AG04450 (cell line): ENCODE measurements at regions not wholly inside any gene's neighbourhood (a gene's known extent, or its start where the extent isn't known, plus 50 kb on each side); places are given as distances from the start of the nearest gene placed in this dataset.

Source experiments
- CTCF ChIA-PET: fragments of 300-600, 350-600 bp; formaldehyde crosslinking; extraction: SDS; loops from one replicate; lab custom pipeline; 2022; ENCODE audit warnings: antibody characterized with exemption, inconsistent platforms; lab: Charles Lee
- POLR2A ChIA-PET: fragments of 350-600 bp; formaldehyde crosslinking; extraction: SDS; loops from one replicate; lab custom pipeline; 2021; ENCODE audit warnings: antibody characterized with exemption, inconsistent platforms; lab: Yijun Ruan, JAX
- DNase-seq: peaks from one replicate; pipeline ENCODE4 v3.0.0-alpha.2; 2011; ENCODE audit warnings: low read depth, low spot score
- H3K27ac ChIP-seq: one replicate; pipeline ENCODE4 v1.5.1; 2012; ENCODE audit warnings: low read depth, low read length, control low read depth
- H3K27me3 ChIP-seq: one replicate; pipeline ENCODE4 v1.6.0; 2012; ENCODE audit warnings: low read length; ENCODE audit not compliant: control insufficient read depth, insufficient read depth
- H3K4me3 ChIP-seq: 2 replicates; pipeline ENCODE4 v1.5.1; 2011; ENCODE audit warnings: mild to moderate bottlenecking, low read depth, low read length, control low read depth
- H3K9me3 ChIP-seq: 2 replicates; pipeline ENCODE4 v1.5.1; 2012; ENCODE audit warnings: low read length; ENCODE audit not compliant: control insufficient read depth, insufficient read depth
- TF ChIP-seq, protein P1 (sequence below): IDR thresholded peaks from 2 replicates; pipeline ENCODE4 v1.5.1; 2011; ENCODE audit warnings: low read depth, low read length, control low read depth, inconsistent platforms

DNA sequence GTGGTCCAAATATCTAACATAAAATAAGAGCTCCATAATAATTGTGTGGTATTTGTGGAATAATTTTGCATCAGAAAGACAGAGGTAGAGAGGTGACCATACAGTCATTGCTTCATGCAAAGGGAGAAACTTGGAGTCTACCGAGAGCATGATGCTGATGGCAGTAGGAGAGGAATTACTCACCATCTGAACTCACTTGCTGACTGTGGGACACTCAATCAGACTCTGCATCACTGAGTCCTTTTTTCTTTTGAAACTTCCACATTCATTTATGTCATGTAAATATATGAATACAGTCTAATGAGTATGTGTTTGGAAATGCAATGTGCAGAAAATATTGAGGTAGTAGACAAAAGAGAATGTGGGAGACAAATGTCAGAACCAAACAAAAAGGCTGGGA is 933.8 kb downstream of the REEP3 start:
- H3K27me3 ChIP-seq: no peaks in the 10 kb centered on the region
- no peak overlapping the region for H3K4me3 ChIP-seq
- no peak for DNase-seq
- TF ChIP-seq, protein P1, sequence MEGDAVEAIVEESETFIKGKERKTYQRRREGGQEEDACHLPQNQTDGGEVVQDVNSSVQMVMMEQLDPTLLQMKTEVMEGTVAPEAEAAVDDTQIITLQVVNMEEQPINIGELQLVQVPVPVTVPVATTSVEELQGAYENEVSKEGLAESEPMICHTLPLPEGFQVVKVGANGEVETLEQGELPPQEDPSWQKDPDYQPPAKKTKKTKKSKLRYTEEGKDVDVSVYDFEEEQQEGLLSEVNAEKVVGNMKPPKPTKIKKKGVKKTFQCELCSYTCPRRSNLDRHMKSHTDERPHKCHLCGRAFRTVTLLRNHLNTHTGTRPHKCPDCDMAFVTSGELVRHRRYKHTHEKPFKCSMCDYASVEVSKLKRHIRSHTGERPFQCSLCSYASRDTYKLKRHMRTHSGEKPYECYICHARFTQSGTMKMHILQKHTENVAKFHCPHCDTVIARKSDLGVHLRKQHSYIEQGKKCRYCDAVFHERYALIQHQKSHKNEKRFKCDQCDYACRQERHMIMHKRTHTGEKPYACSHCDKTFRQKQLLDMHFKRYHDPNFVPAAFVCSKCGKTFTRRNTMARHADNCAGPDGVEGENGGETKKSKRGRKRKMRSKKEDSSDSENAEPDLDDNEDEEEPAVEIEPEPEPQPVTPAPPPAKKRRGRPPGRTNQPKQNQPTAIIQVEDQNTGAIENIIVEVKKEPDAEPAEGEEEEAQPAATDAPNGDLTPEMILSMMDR: no peak
- no peaks in the 10 kb centered on the region for H3K9me3 ChIP-seq
- ChIA-PET POLR2A (no interaction called here), CTCF (interaction anchor here (0.7 kb wide), 1 partner anchor 588 kb away, joined by 3 read pairs; no protein-coding TSS in a partner anchor)
- H3K27ac ChIP-seq: no peak overlapping the region

DNA sequence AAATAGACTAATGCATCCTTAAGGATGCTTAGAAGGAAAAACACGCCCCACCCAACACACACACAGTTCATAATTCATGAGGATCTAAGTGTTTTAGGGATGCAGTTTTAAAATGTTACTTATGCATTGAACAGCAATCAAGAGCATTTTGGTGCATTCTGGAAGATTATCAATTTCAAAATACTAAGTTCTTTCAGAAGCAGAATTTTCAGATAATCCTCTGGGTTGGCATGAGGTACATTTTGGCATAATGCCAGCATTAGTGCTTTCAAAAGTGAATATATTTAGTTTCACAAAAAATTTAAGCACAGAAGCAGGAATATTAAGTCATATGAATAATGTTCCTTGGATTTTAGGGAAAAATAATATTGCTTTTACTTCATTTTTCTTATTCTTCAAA is 937.1 kb downstream of the REEP3 start:
- no peaks in the 10 kb centered on the region for H3K9me3 ChIP-seq
- TF ChIP-seq, protein P1: no peak
- DNase-seq: no peak
- no peak overlapping the region for H3K4me3 ChIP-seq
- ChIA-PET CTCF (no interaction called here), POLR2A (no interaction called here)
- H3K27ac ChIP-seq: no peak overlapping the region
- H3K27me3 ChIP-seq: no peaks in the 10 kb centered on the region

DNA sequence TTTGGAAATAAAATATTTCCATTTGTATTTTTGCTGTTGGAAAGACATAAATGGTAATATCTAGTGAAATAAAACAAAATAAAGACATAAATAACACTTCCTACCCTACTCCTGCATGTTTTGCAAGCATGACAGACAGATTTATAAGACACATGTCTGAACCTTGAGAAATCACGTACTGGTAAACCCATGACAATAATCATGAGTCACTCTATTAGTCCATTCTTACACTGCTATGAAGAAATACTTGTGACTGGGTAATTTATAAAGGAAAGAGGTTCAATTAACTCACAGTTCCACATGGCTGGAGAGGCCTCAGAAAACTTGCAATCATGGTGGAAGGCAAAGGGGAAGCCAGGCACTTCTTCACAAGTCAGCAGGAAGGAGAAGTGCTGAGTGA is 942.2 kb downstream of the REEP3 start:
- Histone ChIP-seq H3K27ac (no peak overlapping the region), H3K4me3 (no peak overlapping the region), H3K27me3 (no peaks in the 10 kb centered on the region), H3K9me3 (no peaks in the 10 kb centered on the region)
- TF ChIP-seq, protein P1: no peak
- POLR2A ChIA-PET: no interaction called here
- CTCF ChIA-PET: no interaction called here
- DNase-seq: no peak

DNA sequence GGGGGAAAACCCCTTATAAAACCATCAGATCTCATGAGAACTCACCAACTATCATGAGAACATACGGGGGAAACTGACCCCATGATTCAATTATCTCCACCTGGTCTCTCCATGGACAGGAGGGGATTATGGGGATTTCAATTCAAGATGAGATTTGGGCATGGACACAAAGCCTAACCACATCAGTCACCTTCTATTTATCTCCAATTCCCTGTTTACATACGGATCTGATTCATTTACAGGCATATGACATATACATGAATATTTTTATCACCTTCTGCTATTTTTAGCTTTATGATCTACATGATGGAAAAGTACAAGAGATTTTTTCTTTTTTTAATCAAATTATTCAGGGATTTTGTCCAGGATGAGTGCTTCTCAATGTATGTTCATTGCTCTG is 944.5 kb downstream of the REEP3 start:
- Histone ChIP-seq H3K27me3 (no peaks in the 10 kb centered on the region), H3K27ac (no peak overlapping the region), H3K9me3 (no peaks in the 10 kb centered on the region), H3K4me3 (no peak overlapping the region)
- POLR2A ChIA-PET: no interaction called here
- CTCF ChIA-PET: no interaction called here
- TF ChIP-seq, protein P1: no peak
- DNase-seq: no peak

DNA sequence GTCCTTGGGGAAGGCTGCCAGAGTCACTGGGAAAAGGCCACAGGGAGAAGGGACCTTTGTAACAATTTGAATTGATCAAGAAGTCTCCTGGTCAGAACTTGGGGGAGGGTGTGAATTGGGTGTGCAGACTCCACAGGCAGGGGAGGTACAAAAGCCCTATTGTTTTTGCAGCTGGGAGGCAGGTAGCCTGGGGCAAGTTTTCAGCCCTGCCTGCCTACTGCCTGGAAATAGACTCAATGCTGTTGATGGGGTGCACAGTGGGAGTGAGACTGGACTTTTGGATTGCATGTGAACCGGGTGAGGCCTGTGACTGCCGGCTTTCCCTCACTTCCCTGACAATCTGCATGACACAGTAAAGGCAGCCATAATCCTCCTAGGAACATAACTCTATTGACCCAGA is 947.0 kb downstream of the REEP3 start:
- no peak for DNase-seq
- CTCF ChIA-PET: no interaction called here
- no peaks in the 10 kb centered on the region for H3K9me3 ChIP-seq

More for the DNA sequence above, 947.0 kb downstream of the REEP3 start:
- H3K27ac ChIP-seq: no peak overlapping the region
- POLR2A ChIA-PET: no interaction called here
- no peak overlapping the region for H3K4me3 ChIP-seq
- no peaks in the 10 kb centered on the region for H3K27me3 ChIP-seq
- TF ChIP-seq, protein P1: no peak
